ENCODE measurements at regions not wholly inside any gene's neighbourhood (a gene's known extent, or its start where the extent isn't known, plus 50 kb on each side); places are given as distances from the start of the nearest gene placed in this dataset.
A peak's percentile ranks its signal among the peaks of the same experiment; 100 is the strongest.

- no peak for DNase-seq
Measured at GRCh38 chr11:133787379-133788141, 57.8 kb downstream of the SPATA19 start.

- DNase-seq: no peak
Measured at GRCh38 chr11:133785795-133786340, 59.4 kb downstream of the SPATA19 start.

- no peak for DNase-seq
Measured at GRCh38 chr11:133784359-133784758, 61.0 kb downstream of the SPATA19 start.

GRCh38 chr11:133782116-133782725, 63.1 kb downstream of the SPATA19 start:
- DNase-seq: no peak

- no peak for DNase-seq
Measured at GRCh38 chr11:133778161-133778560, 67.2 kb downstream of the SPATA19 start.

- no peak for DNase-seq
Measured at GRCh38 chr11:133776671-133777367, 68.5 kb downstream of the SPATA19 start.

- DNase-seq: no peak
Measured at GRCh38 chr11:133762538-133762937, 82.8 kb downstream of the SPATA19 start.

GRCh38 chr11:133753150-133753549, 92.2 kb downstream of the SPATA19 start:
- DNase-seq: peak; percentile 66

- DNase-seq: no peak
Measured at GRCh38 chr11:133749841-133750240, 95.5 kb downstream of the SPATA19 start.

GRCh38 chr11:133747409-133747808, 97.9 kb downstream of the SPATA19 start:
- DNase-seq: no peak

- DNase-seq: no peak
Measured at GRCh38 chr11:133746663-133747306, 98.5 kb downstream of the SPATA19 start.

GRCh38 chr11:133745791-133746190, 99.5 kb downstream of the SPATA19 start:
- no peak for DNase-seq

GRCh38 chr11:133742353-133742752, 103.0 kb downstream of the SPATA19 start:
- DNase-seq: no peak

- no peak for DNase-seq
Measured at GRCh38 chr11:133740963-133741362, 104.3 kb downstream of the SPATA19 start.

GRCh38 chr11:133739481-133739880, 105.8 kb downstream of the SPATA19 start:
- no peak for DNase-seq

- no peak for DNase-seq
Measured at GRCh38 chr11:133738624-133739023, 106.7 kb downstream of the SPATA19 start.

GRCh38 chr11:133733631-133734030, 111.7 kb downstream of the SPATA19 start:
- no peak for DNase-seq

GRCh38 chr11:133732109-133732674, 113.1 kb downstream of the SPATA19 start:
- DNase-seq: no peak

GRCh38 chr11:133727774-133728173, 117.5 kb downstream of the SPATA19 start:
- no peak for DNase-seq

GRCh38 chr11:133726542-133726941, 118.8 kb downstream of the SPATA19 start:
- peak; percentile 62 for DNase-seq

- no peak for DNase-seq
Measured at GRCh38 chr11:133724116-133724515, 121.2 kb downstream of the SPATA19 start.

- DNase-seq: peak; percentile 99
Measured at GRCh38 chr11:133723056-133723455, 122.3 kb downstream of the SPATA19 start.

- no peak for DNase-seq
Measured at GRCh38 chr11:133720951-133721350, 124.4 kb downstream of the SPATA19 start.

All from NCI-H1092 treated with DMSO at 0.1 percent for 48 hours (cell line).